ENCODE measurements at regions not wholly inside any gene's neighbourhood (a gene's known extent, or its start where the extent isn't known, plus 50 kb on each side); places are given as distances from the start of the nearest gene placed in this dataset.

GRCh38 chr11:112538534-112539280, 278.0 kb upstream of the PLET1 start:
- TF ChIP-seq CTCF (IDR thresholded peaks at IDR 0.05) (no peak), POLR2A (IDR thresholded peaks at IDR 0.05) (no peak)
